KOPT-K1 (cell line): ENCODE measurements at regions not wholly inside any gene's neighbourhood (a gene's known extent, or its start where the extent isn't known, plus 50 kb on each side); places are given as distances from the start of the nearest gene placed in this dataset.
A peak's percentile ranks its signal among the peaks of the same experiment; 100 is the strongest.

Experiments used
- H3K27ac ChIP-seq: fragments of 200-600 bp; sonication (generic); 2 replicates; pipeline ENCODE4 v1.5.1; 2016; ENCODE audit warnings: antibody characterized with exemption, mild to moderate bottlenecking, low read depth, low read length; ENCODE audit not compliant: poor library complexity, severe bottlenecking
- H3K36me3 ChIP-seq: fragments of 200-600 bp; sonication (generic); 2 replicates; pipeline ENCODE4 v1.5.1; 2017; ENCODE audit warnings: antibody characterized with exemption, mild to moderate bottlenecking, low read length, moderate library complexity; ENCODE audit not compliant: insufficient read depth
- H3K9me3 ChIP-seq: fragments of 200-600 bp; sonication (generic); 2 replicates; pipeline ENCODE4 v1.5.1; 2017; ENCODE audit warnings: antibody characterized with exemption, low read length, mild to moderate bottlenecking; ENCODE audit not compliant: insufficient read depth, poor library complexity, severe bottlenecking

DNA sequence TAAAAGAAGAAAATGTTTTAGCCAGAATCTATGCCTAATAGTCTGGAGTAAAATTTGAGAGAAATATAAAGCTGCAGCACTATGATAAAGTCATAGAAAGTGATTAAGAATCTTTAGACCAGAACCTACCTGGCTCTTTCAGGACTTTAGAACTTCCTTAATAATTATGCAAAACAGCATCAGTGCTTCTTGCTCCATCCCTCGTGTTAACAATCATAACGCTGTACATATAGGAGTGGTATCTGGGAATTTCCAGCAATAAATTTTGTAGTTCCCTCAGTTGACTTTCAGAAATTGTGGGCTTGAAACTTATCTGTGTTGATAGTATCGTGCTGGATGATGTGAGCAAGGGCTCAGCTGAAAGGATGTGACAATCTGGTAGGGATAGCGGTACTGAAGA lies 102.1 kb upstream of the RASGEF1B start:
- Histone ChIP-seq H3K27ac (no peak overlapping the region), H3K36me3 (no peaks in the 10 kb centered on the region), H3K9me3 (no peaks in the 10 kb centered on the region)

DNA sequence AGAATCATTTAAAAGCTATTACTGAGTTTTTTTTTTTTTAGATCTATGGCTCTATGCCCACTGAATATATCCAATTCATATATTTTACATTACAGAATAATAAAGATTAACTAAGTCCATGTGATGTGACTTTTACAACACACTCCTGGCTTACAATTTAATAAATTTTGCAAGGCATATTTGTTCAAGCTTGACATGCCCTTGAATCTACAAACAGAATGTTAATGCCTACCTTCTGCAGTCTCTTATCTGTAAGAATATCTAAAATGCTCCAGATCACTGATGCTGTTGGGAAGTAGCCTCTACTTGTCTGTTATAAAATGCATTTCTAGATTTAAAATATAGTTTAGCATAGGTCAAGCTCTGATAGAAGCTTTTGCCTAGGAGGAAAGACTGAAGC lies 100.7 kb upstream of the RASGEF1B start:
- no peak overlapping the region for H3K27ac ChIP-seq
- H3K36me3 ChIP-seq: no peaks in the 10 kb centered on the region
- no peaks in the 10 kb centered on the region for H3K9me3 ChIP-seq

DNA sequence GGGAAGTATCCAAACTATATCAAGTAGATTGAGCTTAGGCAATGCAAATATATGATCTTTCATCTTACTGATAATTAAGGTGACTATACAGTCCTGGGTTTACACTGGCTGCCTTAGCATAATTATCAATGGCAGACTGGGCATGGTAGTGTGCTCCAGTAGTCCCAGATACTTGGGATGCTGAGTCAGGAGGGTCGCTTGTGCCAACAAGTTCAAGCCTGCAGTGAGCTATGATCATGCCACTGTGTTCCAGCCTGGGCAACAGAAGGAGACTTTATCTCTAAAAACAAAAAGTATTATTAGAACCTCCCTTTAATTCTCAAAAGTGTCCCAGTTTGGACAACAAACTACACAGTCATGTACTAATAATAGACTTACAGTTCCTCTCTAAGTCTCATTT lies 99.4 kb upstream of the RASGEF1B start:
- no peaks in the 10 kb centered on the region for H3K36me3 ChIP-seq
- H3K27ac ChIP-seq: no peak overlapping the region
- no peaks in the 10 kb centered on the region for H3K9me3 ChIP-seq

DNA sequence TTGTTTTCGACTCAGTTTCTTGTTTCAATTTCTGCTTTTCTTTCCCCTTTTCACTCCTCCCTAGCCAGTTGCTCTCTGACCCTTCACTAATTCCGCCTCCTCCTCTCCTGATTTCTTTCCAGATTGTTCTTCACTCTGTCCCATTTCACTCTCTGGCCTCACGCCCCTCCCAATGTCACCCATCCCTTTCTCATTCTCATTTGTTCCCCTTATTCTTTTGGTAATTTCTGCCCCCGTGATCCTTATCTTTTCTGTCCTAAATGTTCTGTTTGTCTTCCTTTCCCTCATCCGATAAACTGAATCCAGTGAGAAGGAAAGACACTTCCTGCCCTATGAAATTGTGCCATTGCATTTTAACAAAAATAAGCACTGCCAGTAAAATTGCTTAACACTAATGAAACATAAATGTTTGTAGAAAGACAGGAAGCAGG lies 94.5 kb upstream of the RASGEF1B start:
- Histone ChIP-seq H3K27ac (no peak overlapping the region), H3K9me3 (no peaks in the 10 kb centered on the region), H3K36me3 (no peaks in the 10 kb centered on the region)

DNA sequence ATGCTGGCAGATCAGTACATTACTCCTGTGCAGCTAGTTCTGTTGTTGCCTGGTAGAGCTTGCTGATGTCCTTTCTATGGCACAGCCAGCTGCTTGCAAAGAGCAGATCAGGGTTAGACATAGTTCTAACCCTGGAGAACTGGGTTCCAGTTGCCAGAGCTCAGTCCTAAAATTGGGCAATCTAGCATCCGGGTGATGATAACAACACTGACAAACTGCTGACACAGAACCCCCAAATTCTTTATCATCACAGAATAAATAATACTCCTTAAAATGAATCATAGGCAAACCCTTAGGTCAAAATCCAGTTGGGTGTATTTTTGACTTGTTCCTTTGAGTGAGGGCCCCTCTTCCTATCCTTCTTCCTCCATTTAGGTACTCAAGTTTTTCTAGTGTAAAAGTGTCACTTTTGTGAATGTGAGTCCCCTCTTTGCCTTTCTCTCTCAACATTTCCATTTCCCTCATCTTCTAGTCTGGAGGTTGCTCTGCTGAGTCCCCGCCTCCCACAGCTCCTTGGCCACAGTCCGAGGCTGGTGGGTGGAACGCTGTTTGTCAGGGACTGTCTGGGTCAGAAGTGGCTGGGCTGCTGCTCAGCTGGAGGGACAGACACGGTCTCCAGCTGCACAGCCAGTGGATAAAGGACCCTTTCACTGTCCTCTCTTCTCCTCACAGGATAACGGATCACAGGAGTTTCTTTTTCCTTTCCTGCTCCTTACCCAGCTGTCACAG lies 93.6 kb upstream of the RASGEF1B start:
- Histone ChIP-seq H3K9me3 (no peaks in the 10 kb centered on the region), H3K36me3 (no peaks in the 10 kb centered on the region), H3K27ac (no peak overlapping the region)

DNA sequence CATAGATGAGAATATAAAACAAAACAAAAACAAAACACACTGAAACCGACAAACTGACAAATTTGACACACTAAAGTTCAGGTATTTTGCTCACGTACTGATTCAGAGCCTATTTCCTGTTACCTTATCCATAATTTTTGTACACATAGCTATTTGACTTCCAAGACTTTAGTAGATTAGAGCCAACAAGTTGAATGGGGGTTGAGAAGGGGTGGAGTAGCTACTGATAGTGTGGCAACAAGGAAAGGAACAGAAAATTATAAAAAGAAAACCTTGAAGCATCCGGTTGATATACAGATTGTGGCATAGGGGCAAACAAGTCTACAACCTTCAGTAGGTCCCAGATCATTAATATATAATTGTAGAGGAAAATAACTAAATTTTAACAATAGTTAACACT lies 92.3 kb upstream of the RASGEF1B start:
- Histone ChIP-seq H3K27ac (no peak overlapping the region), H3K36me3 (no peaks in the 10 kb centered on the region), H3K9me3 (no peaks in the 10 kb centered on the region)

DNA sequence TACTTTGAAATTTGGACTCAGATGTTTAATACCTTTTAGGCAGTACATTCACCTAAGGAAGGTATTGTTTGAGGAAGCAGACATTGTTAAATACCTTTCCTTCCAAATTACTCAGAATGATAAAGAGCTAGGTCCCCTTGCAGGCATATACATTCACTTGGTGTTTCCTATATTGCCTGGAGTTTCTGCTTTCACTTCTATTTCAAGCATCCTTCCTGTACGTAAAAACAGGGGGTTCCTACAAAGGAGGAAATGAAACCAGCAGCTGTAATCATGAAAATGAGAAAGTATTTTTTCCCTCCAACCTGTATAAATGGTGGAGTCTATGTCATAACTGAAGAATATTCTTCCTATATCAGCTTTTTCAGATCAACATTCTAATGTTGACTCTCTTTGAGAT lies 90.4 kb upstream of the RASGEF1B start:
- H3K27ac ChIP-seq: no peak overlapping the region

DNA sequence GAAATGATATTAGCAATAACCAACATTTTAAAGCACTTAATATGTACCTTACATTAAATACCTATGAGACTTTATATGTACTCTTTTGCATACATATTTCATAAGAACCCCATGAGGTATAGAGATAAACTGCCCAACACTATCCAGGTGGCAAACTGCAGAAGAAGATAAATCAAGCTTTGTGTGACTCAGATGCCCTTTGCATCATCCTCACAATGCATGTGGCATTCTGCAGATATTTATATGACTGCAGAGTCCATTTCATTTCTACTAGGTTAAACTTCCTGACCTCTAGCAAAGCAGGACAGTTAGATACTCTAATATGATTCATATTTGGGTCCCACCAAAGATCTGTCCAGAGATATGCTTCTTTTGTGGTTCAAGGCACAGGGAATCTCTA lies 85.6 kb upstream of the RASGEF1B start:
- Histone ChIP-seq H3K27ac (no peak overlapping the region), H3K36me3 (no peaks in the 10 kb centered on the region), H3K9me3 (peaks cover 8% of the 10 kb centered on the region)

More for the DNA sequence above, 90.4 kb upstream of the RASGEF1B start:
- no peaks in the 10 kb centered on the region for H3K9me3 ChIP-seq
- no peaks in the 10 kb centered on the region for H3K36me3 ChIP-seq

DNA sequence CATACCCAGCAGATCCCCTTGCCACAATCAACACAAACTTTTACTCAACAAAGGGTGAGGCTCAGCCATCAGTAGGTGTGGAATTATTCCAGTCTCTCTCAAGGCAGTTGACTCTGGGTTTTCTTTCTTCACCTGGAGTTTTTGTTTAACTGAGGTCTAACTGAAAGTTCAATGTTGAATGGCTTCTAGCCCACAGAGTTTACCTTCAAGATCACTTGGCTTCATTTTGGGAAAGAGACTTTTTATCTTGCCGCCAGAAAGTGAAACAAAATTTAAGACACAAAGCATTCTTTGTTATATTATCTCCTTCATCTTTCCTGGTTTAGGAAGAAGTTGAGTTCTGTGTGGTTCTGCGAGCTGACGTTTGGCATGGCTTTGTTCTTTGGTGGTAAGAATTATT lies 83.8 kb upstream of the RASGEF1B start:
- H3K27ac ChIP-seq: peak overlapping the region; percentile 63

DNA sequence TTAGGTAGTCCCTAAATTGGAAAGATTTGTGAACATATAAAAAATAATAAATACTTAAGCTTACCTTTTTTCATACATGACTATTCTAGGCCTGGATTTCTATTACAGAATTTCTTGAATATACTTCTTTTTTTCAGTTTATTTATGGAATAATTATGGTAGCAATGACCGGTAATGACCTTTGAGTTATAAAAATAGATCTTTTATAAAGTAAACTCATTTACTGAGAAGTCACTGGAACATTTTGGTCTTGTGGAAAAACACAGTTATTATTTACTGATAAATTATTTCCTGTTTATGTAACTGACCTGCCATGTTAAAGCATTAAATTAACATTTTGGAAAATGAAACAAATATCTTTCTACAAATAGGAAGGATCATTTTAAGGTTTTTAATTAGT lies 80.4 kb upstream of the RASGEF1B start:
- Histone ChIP-seq H3K27ac (no peak overlapping the region), H3K36me3 (no peaks in the 10 kb centered on the region), H3K9me3 (peaks cover 8% of the 10 kb centered on the region)

More for the DNA sequence above, 83.8 kb upstream of the RASGEF1B start:
- peaks cover 8% of the 10 kb centered on the region for H3K9me3 ChIP-seq
- H3K36me3 ChIP-seq: no peaks in the 10 kb centered on the region

DNA sequence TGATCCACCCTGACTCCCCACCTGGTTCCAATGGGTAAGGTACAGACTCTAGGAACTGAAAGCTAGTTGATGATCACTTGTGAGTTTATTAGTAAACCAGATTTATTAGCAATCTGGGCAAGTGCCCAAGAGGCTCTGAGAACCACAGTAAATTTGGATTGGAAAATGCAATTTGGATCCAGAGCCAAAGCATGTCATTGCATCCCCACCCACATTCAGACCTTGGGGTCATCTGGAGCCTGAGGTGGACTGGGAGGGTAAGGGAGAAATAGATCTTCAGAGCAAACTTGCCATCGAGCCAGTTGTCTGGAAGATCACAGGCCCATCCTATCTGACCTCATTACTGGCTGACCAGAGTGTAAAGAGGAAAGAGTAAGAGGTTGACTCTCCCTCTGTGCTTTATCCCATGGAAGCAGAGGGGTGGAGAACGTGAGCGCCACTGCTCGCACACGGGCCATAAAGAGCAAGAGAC lies 78.7 kb upstream of the RASGEF1B start:
- no peaks in the 10 kb centered on the region for H3K36me3 ChIP-seq
- no peak overlapping the region for H3K27ac ChIP-seq
- peaks cover 8% of the 10 kb centered on the region for H3K9me3 ChIP-seq

DNA sequence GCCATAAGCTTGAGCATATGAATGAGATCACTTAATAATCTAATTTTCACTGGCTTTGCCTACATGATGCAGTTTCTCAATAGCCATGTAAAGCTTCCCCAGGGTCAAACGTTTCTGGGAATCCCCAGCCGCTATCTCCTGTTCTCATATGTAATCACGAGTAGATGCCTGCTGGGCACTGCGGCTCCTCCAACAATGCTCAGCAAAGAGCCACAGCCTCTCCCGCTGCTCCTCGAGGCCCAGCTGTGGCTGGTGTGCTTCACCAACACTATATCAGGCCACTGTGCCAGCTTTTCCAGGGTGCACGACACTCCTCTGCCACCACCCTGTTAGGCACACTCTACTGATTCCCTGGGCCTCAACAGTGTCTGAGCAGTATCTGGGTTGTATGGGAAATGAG lies 78.3 kb upstream of the RASGEF1B start:
- peaks cover 8% of the 10 kb centered on the region for H3K9me3 ChIP-seq
- no peaks in the 10 kb centered on the region for H3K36me3 ChIP-seq
- no peak overlapping the region for H3K27ac ChIP-seq

DNA sequence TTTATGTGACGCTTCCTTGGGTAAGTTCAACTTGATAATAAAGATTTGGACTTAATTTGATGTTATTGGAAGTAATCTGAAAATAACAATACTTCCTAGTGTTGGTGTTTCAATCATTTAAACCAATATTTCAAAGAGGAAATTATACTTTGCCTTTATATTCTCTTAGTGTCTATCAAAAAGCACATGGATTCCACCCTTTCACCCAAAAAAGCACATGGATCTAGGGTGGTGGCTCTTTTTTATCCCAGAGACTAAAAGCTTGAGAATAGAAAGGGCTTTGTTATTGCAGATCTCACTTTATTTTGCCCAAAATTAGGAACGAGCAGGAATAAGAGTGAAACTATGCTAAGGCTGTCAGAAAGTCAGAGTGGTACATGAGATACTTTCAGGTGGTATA lies 75.1 kb upstream of the RASGEF1B start:
- Histone ChIP-seq H3K36me3 (no peaks in the 10 kb centered on the region), H3K9me3 (no peaks in the 10 kb centered on the region), H3K27ac (no peak overlapping the region)

DNA sequence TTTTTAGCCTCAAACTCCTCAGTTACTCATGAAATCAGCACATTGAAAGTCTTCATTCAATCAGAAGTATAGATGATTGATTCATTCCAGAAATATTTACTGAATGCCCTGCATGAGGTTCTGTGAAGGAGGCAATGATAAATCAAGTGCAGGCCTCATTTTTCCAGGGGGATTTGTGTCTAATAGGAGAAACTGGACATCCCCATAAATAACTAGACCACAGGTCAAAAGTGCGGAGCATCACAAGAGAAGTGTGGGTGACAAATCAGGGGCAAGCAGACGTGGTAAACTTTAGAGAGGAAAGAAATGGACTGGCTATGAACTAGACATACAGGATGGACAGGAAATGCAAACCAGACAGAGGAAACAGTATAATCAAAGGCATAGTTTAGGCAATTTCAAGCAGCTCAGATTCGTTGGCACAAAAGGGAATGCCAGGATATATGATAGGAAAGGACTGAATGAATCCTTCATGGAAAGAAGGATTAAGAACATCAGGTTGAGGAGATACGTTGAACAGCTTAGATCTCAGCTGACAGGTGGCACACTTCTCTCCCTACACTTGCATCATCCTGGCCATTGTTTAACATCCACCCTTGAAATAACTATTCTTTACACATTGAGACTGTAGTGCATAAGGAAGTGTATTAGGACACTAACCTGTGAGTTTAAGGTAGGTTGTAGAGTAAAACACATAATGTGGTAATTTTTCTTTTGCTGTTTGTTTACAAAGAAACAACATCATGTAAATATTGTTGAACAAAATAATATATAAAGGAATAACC lies 69.6 kb upstream of the RASGEF1B start:
- H3K36me3 ChIP-seq: no peaks in the 10 kb centered on the region
- H3K27ac ChIP-seq: no peak overlapping the region
- no peaks in the 10 kb centered on the region for H3K9me3 ChIP-seq

DNA sequence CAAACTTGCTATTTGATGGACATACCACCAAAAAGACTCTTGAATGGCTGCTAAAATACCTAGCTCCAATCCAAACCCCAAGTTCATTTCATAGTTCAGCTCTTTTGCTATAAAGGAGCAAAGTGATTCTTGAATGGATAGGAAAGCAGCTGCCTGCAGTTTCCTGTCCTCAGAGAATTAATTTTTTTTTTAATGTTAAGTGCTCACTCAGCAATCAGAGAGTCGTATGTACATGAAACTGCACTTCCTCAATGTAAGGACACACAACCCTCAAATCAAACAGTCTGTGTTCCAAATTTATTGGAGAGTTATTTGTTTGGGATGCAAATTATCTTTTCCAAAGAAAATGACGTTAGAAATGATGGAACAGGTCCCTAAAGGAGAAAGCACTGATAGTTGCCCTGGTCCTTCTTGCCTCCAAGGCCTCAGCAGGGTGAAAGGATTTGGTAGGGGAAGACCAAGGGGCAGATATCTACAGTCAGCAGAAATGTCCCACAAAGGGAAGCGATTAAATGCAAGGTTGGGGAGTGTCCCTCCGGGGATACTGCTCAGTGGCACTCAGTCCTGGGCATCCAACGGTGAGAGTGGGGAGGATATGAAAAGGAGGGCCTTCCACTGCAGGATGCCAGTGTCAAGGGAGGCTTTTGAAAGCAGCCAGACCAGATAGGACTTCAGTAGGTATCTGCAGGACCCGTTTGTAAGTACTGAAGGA lies 67.2 kb upstream of the RASGEF1B start:
- no peaks in the 10 kb centered on the region for H3K36me3 ChIP-seq

More for the DNA sequence above, 67.2 kb upstream of the RASGEF1B start:
- H3K27ac ChIP-seq: no peak overlapping the region
- no peaks in the 10 kb centered on the region for H3K9me3 ChIP-seq
